ENCODE measurements at regions not wholly inside any gene's neighbourhood (a gene's known extent, or its start where the extent isn't known, plus 50 kb on each side); places are given as distances from the start of the nearest gene placed in this dataset.
"Not testable (repeated sequence)": the region's sequence is repeated elsewhere in the genome, so short reads cannot be mapped to it uniquely, and the experiment has no call there.

- DNase-seq = no peak
These were observed 79.4 kb downstream of the IGLL1 start for GRCh38 chr22:23500508-23501260.

GRCh38 chr22:23499845-23500500 is 80.1 kb downstream of the IGLL1 start:
- DNase-seq = no peak

GRCh38 chr22:23498811-23499798 is 81.0 kb downstream of the IGLL1 start:
- DNase-seq = no peak

- not testable (repeated sequence) for DNase-seq
These were observed 82.2 kb downstream of the IGLL1 start for GRCh38 chr22:23497889-23498288.

- no peak for DNase-seq
These were observed 82.8 kb downstream of the IGLL1 start for GRCh38 chr22:23497016-23497885.

GRCh38 chr22:23496445-23496833 is 83.7 kb downstream of the IGLL1 start:
- DNase-seq = no peak

- DNase-seq = no peak
These were observed 84.3 kb downstream of the IGLL1 start for GRCh38 chr22:23495614-23496444.

- DNase-seq = no peak
These were observed 85.2 kb downstream of the IGLL1 start for GRCh38 chr22:23494930-23495266.

GRCh38 chr22:23485490-23485889 is 94.6 kb downstream of the IGLL1 start:
- DNase-seq = no peak

- DNase-seq = no peak
These were observed 95.4 kb downstream of the IGLL1 start for GRCh38 chr22:23484651-23485050.

- DNase-seq = no peak
These were observed 98.7 kb downstream of the IGLL1 start for GRCh38 chr22:23481369-23481768.

GRCh38 chr22:23478175-23478574 is 101.9 kb downstream of the IGLL1 start:
- DNase-seq = no peak

GRCh38 chr22:23474531-23474930 is 105.6 kb downstream of the IGLL1 start:
- DNase-seq = not testable (repeated sequence)

GRCh38 chr22:23473901-23474300 is 106.2 kb downstream of the IGLL1 start:
- DNase-seq = no peak

- DNase-seq = not testable (repeated sequence)
These were observed 107.7 kb downstream of the IGLL1 start for GRCh38 chr22:23472376-23472775.

- DNase-seq = no peak
These were observed 108.4 kb downstream of the IGLL1 start for GRCh38 chr22:23471698-23472097.

GRCh38 chr22:23470811-23471389 is 109.2 kb downstream of the IGLL1 start:
- no peak for DNase-seq

- no peak for DNase-seq
These were observed 112.3 kb downstream of the IGLL1 start for GRCh38 chr22:23467721-23468294.

- DNase-seq = no peak
These were observed 113.7 kb downstream of the IGLL1 start for GRCh38 chr22:23466351-23466750.

- DNase-seq = not testable (repeated sequence)
These were observed 115.3 kb downstream of the IGLL1 start for GRCh38 chr22:23464796-23465195.
